ENCODE measurements at regions not wholly inside any gene's neighbourhood (a gene's known extent, or its start where the extent isn't known, plus 50 kb on each side); places are given as distances from the start of the nearest gene placed in this dataset.

DNA sequence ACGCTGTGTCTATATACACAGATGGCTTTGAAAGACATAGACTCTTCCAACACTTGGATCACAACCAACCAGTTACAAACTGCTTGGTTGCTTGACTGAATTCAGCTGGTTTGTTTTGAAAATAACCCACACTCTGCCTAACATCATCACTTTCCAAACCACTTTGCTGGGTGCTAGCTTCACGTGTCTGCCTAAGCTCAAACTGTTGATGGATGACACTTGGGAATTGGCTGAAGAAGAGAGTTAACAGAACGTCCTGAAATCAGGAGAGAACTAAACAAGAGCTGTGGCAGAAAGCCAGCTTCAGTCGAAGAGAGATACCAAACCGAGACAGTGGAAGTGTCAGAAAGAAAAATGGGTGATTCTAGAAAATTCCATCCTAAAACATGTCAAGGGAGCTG is 420.8 kb upstream of the AUTS2 start:
- TF ChIP-seq, protein P1, sequence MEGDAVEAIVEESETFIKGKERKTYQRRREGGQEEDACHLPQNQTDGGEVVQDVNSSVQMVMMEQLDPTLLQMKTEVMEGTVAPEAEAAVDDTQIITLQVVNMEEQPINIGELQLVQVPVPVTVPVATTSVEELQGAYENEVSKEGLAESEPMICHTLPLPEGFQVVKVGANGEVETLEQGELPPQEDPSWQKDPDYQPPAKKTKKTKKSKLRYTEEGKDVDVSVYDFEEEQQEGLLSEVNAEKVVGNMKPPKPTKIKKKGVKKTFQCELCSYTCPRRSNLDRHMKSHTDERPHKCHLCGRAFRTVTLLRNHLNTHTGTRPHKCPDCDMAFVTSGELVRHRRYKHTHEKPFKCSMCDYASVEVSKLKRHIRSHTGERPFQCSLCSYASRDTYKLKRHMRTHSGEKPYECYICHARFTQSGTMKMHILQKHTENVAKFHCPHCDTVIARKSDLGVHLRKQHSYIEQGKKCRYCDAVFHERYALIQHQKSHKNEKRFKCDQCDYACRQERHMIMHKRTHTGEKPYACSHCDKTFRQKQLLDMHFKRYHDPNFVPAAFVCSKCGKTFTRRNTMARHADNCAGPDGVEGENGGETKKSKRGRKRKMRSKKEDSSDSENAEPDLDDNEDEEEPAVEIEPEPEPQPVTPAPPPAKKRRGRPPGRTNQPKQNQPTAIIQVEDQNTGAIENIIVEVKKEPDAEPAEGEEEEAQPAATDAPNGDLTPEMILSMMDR (conservative IDR thresholded peaks at IDR 0.05 in 1 of 2, IDR thresholded peaks at IDR 0.05 in 1 of 2; ENCODE audit: low read depth in 1 of 2, low read length in 2 of 2), result no peak
- no peak for TF ChIP-seq EZH2 (IDR thresholded peaks at IDR 0.05; ENCODE audit: low read length, missing control alignments)

Data from fibroblast of lung (primary cell).